ENCODE measurements at regions not wholly inside any gene's neighbourhood (a gene's known extent, or its start where the extent isn't known, plus 50 kb on each side); places are given as distances from the start of the nearest gene placed in this dataset.

DNA sequence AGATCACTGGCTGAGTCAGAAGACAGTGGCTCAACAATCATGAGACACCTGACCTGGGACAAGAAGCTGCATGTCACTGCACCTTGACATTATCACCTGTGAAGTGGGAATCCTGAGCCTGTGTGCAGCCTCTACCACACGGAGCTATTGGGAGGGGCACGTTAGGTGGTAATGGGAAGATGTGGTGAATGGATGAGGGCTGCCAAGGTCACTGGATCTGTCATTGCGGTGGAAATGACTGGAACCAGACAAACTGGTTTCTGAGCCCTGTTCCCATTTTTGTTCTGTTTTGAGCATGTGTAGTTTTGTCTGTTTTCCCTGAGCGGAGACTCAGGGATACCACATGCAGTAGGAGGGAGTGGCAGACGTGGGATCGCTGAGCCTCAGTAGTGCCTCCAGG is 235.5 kb downstream of the OPA1 start:
- no peak for TF ChIP-seq CTCF (tag by site-specific recombination; IDR thresholded peaks at IDR 0.05)
- TF ChIP-seq ZNF24 (tag by site-specific recombination; IDR thresholded peaks at IDR 0.05) = no peak
- no peak for TF ChIP-seq ZXDB (tag by site-specific recombination; IDR thresholded peaks at IDR 0.05)
- no peak for TF ChIP-seq ZNF26 (tag by site-specific recombination; IDR thresholded peaks at IDR 0.05)
- no peak for TF ChIP-seq TRIM28 (IDR thresholded peaks at IDR 0.05; ENCODE audit: borderline replicate concordance, low read length)
- TF ChIP-seq HOXA7 (CRISPR knock-in tag; IDR thresholded peaks at IDR 0.05; ENCODE audit: borderline replicate concordance) = no peak
- no peak for TF ChIP-seq ZBTB1 (tag by site-specific recombination; IDR thresholded peaks at IDR 0.05)
- no peak for TF ChIP-seq ZBTB7A (tag by site-specific recombination; IDR thresholded peaks at IDR 0.05; ENCODE audit: low read depth)

Data from HEK293 (cell line).